CD4-positive, alpha-beta T cell (primary cell): ENCODE measurements at regions not wholly inside any gene's neighbourhood (a gene's known extent, or its start where the extent isn't known, plus 50 kb on each side); places are given as distances from the start of the nearest gene placed in this dataset.

Experiments used
- ATAC-seq: fragments of 200-7000 bp; cut with Tn5 transposase; one replicate; pipeline ENCODE4 v1.10.0; 2022; ENCODE audit warnings: mild to moderate bottlenecking; ENCODE audit not compliant: poor library complexity
- CTCF ChIA-PET: fragments of 350-600 bp; sonication (Branson Sonifier 250); formaldehyde crosslinking; loops from one replicate; lab custom pipeline; 2021; ENCODE audit warnings: antibody characterized with exemption, inconsistent platforms; lab: Charles Lee
- POLR2A ChIA-PET: fragments of 350-600 bp; sonication (Branson Sonifier 250); formaldehyde crosslinking; loops from one replicate; lab custom pipeline; 2021; ENCODE audit warnings: antibody characterized with exemption, inconsistent platforms; lab: Charles Lee
- DNase-seq, 14 experiments: peaks; one replicate each; pipeline ENCODE4 v3.0.0-alpha.2; 2013 to 2020; ENCODE audit warnings: mixed read lengths in 2 of 14
- H3K27ac ChIP-seq, 2 donors: one replicate each; pipeline versions ENCODE4 v1.5.1 to v1.7.0; 2013; ENCODE audit warnings: low read length in 2 of 2, low read depth in 1 of 2, mild to moderate bottlenecking in 1 of 2
- H3K27me3 ChIP-seq, 2 experiments: 1 replicate in 1 of 2; 2 replicates in 1 of 2; pipeline versions ENCODE4 v1.6.1 to v1.7.0; 2013; ENCODE audit warnings: low read length in 2 of 2, control low read depth in 1 of 2, mild to moderate bottlenecking in 1 of 2, moderate library complexity in 1 of 2; ENCODE audit not compliant: insufficient read depth in 2 of 2, control insufficient read depth in 1 of 2
- H3K36me3 ChIP-seq: one replicate; pipeline ENCODE4 v1.6.1; 2013; ENCODE audit warnings: low read length, control low read depth; ENCODE audit not compliant: insufficient read depth
- H3K4me1 ChIP-seq: one replicate; pipeline ENCODE4 v1.6.1; 2013; ENCODE audit warnings: low read length, control low read depth; ENCODE audit not compliant: insufficient read depth
- H3K4me3 ChIP-seq: one replicate; pipeline ENCODE4 v1.5.1; 2013; ENCODE audit warnings: mild to moderate bottlenecking, low read length, moderate library complexity
- H3K9me3 ChIP-seq, 2 experiments: 1 replicate in 1 of 2; 2 replicates in 1 of 2; pipeline versions ENCODE4 v1.6.1 to v1.7.0; 2013; ENCODE audit warnings: low read length in 2 of 2, mild to moderate bottlenecking in 2 of 2, control low read depth in 1 of 2, moderate library complexity in 1 of 2; ENCODE audit not compliant: control insufficient read depth in 1 of 2, insufficient read depth in 1 of 2
- H3K27ac Mint-ChIP-seq: one replicate; pipeline ENCODE4 v1.8.0; 2020; ENCODE audit warnings: mixed read lengths
- H3K27me3 Mint-ChIP-seq: one replicate; pipeline ENCODE4 v1.8.0; 2021; ENCODE audit warnings: mixed read lengths
- H3K36me3 Mint-ChIP-seq: one replicate; pipeline ENCODE4 v1.8.0; 2021; ENCODE audit warnings: low read depth, mixed read lengths
- H3K4me1 Mint-ChIP-seq: one replicate; pipeline ENCODE4 v1.8.0; 2021; ENCODE audit warnings: low read depth, mixed read lengths
- H3K4me3 Mint-ChIP-seq: one replicate; pipeline ENCODE4 v1.8.0; 2020; ENCODE audit warnings: mild to moderate bottlenecking, mixed read lengths
- H3K9me3 Mint-ChIP-seq: one replicate; pipeline ENCODE4 v1.8.0; 2020; ENCODE audit warnings: mixed read lengths
- intact Hi-C, 2 experiments: fragments of 100-400 bp; cut with DNase I in 1 of 2; cut with micrococcal nuclease in 1 of 2; formaldehyde crosslinking; loops; one replicate each; pipeline versions ENCODE4 v1.15.1 to v1.9.0; 2023 to 2025; cut with DNase I, micrococcal nuclease
- TF ChIP-seq, protein P1 (sequence below): fragments of 200-600 bp; IDR thresholded peaks from one replicate; pipeline ENCODE4 v1.8.0; 2022; ENCODE audit warnings: antibody characterized with exemption, mild to moderate bottlenecking

DNA sequence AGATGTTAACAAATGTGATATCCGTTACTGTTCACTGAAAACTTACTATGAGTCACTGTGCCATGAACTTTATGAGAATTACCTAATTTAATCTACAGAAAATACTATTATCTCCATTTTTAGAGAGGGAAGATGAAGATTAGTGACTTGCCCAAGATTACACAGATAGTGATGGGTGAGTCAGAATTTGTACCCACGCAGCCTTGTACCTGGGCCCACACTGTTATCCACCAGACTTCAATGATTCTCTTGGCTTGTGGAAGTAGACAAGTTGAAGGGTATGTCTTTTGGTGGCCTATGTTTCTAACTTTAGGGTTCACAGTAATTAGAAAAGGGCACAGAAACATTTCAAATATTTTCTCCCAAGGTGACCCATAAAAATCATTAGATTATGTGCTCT lies 472.5 kb upstream of the NR3C2 start:
- DNase-seq (no peak), ATAC-seq (no peak)
- Histone ChIP-seq H3K9me3 (no peaks in the 10 kb centered on the region), H3K4me1 (no peaks in the 10 kb centered on the region), H3K27me3 (no peaks in the 10 kb centered on the region), H3K36me3 (no peaks in the 10 kb centered on the region), H3K4me3 (no peak overlapping the region), H3K27ac (no peak overlapping the region)
- POLR2A ChIA-PET = no interaction called here
- Mint-ChIP-seq H3K27me3 (no peaks in the 10 kb centered on the region), H3K4me3 (no peak overlapping the region), H3K4me1 (no peaks in the 10 kb centered on the region), H3K27ac (no peak overlapping the region), H3K9me3 (no peaks in the 10 kb centered on the region), H3K36me3 (no peaks in the 10 kb centered on the region)
- CTCF ChIA-PET = no interaction called here
- intact Hi-C loops = no loop called here
- TF ChIP-seq, protein P1, sequence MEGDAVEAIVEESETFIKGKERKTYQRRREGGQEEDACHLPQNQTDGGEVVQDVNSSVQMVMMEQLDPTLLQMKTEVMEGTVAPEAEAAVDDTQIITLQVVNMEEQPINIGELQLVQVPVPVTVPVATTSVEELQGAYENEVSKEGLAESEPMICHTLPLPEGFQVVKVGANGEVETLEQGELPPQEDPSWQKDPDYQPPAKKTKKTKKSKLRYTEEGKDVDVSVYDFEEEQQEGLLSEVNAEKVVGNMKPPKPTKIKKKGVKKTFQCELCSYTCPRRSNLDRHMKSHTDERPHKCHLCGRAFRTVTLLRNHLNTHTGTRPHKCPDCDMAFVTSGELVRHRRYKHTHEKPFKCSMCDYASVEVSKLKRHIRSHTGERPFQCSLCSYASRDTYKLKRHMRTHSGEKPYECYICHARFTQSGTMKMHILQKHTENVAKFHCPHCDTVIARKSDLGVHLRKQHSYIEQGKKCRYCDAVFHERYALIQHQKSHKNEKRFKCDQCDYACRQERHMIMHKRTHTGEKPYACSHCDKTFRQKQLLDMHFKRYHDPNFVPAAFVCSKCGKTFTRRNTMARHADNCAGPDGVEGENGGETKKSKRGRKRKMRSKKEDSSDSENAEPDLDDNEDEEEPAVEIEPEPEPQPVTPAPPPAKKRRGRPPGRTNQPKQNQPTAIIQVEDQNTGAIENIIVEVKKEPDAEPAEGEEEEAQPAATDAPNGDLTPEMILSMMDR = no peak

DNA sequence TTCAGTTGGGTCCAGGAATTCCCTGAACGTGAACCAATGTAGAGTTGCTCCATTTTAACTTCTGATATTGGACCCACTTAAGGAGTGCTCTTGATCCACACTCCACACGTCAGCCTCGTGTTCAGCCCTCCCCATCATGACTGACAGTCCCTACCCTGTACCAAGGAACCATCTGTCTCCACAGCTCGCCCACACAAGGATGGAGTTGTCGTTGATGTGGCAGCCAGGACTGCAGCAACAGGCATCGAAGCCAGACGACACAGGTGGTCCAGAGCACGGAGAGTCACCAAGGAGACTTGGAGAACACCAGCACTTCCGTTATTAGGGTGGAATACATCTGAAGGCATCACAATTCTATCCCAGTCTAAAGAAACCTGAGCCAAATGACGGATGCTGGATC lies 472.1 kb upstream of the NR3C2 start:
- Histone ChIP-seq H3K4me3 (no peak overlapping the region), H3K27me3 (no peaks in the 10 kb centered on the region), H3K9me3 (no peaks in the 10 kb centered on the region), H3K4me1 (no peaks in the 10 kb centered on the region), H3K27ac (no peak overlapping the region), H3K36me3 (no peaks in the 10 kb centered on the region)
- no peak overlapping the region for H3K4me3 Mint-ChIP-seq
- ATAC-seq (no peak), DNase-seq (no peak)
- TF ChIP-seq, protein P1 = no peak
- no peaks in the 10 kb centered on the region for H3K9me3 Mint-ChIP-seq
- H3K27me3 Mint-ChIP-seq = no peaks in the 10 kb centered on the region
- CTCF ChIA-PET = no interaction called here
- no peaks in the 10 kb centered on the region for H3K36me3 Mint-ChIP-seq
- H3K27ac Mint-ChIP-seq = no peak overlapping the region
- no peaks in the 10 kb centered on the region for H3K4me1 Mint-ChIP-seq
- POLR2A ChIA-PET = no interaction called here
- intact Hi-C loops = no loop called here

DNA sequence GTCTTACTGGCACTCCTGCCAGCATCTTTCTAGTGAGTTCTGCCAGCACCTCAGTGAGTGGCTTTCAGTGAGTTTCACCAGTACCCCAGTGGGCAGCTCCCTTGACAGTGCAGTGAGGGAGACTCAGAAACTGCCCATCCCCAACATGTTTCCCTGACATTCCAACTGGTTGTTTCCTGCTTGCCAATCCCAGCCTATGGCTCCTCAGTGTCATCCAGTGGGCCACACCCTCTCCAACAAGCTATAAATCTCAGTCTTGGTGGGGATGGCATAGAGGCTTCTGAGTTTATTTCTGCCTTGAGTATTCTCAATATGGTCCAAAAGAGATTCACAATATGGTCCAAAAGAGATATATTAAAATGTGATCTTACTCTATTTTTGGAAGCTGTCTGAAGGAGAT lies 461.2 kb upstream of the NR3C2 start:
- no peak overlapping the region for H3K4me3 Mint-ChIP-seq

More for the DNA sequence above, 461.2 kb upstream of the NR3C2 start:
- Mint-ChIP-seq H3K27ac (no peak overlapping the region), H3K9me3 (peaks cover 9% of the 10 kb centered on the region), H3K36me3 (no peaks in the 10 kb centered on the region), H3K4me1 (no peaks in the 10 kb centered on the region), H3K27me3 (no peaks in the 10 kb centered on the region)
- no peak for DNase-seq
- ATAC-seq = no peak
- no peaks in the 10 kb centered on the region for H3K4me1 ChIP-seq
- ChIA-PET CTCF (no interaction called here), POLR2A (no interaction called here)
- no peaks in the 10 kb centered on the region for H3K27me3 ChIP-seq
- TF ChIP-seq, protein P1 = no peak
- no peak overlapping the region for H3K27ac ChIP-seq
- H3K9me3 ChIP-seq = peaks cover 0 to 10% of the 10 kb centered on the region in 2 experiments
- no peak overlapping the region for H3K4me3 ChIP-seq
- no peaks in the 10 kb centered on the region for H3K36me3 ChIP-seq
- intact Hi-C loops = no loop called here
